ENCODE measurements at regions not wholly inside any gene's neighbourhood (a gene's known extent, or its start where the extent isn't known, plus 50 kb on each side); places are given as distances from the start of the nearest gene placed in this dataset.
A peak's percentile ranks its signal among the peaks of the same experiment; 100 is the strongest.

GRCh38 chr12:116674643-116675183, 63.2 kb downstream of the SPRING1 start:
- ATAC-seq, result peak; percentile 41
- Mint-ChIP-seq H3K27ac (no peak overlapping the region), H3K27me3 (no peaks in the 10 kb centered on the region), H3K4me3 (no peak overlapping the region), H3K4me1 (ENCODE audit: low read depth) (peaks cover 31% of the 10 kb centered on the region), H3K9me3 (no peaks in the 10 kb centered on the region), H3K36me3 (ENCODE audit: low read depth) (no peaks in the 10 kb centered on the region)
- CTCF ChIA-PET, result interaction anchor here (0.8 to 2.6 kb wide), 2 partner anchors 26 to 29 kb away, joined by 3 to 8 read pairs; no protein-coding TSS in a partner anchor
- DNase-seq, result peak; percentile 12
- intact Hi-C loops (cut with micrococcal nuclease), result no loop called here
- POLR2A ChIA-PET, result no interaction called here
- TF ChIP-seq, protein P1, sequence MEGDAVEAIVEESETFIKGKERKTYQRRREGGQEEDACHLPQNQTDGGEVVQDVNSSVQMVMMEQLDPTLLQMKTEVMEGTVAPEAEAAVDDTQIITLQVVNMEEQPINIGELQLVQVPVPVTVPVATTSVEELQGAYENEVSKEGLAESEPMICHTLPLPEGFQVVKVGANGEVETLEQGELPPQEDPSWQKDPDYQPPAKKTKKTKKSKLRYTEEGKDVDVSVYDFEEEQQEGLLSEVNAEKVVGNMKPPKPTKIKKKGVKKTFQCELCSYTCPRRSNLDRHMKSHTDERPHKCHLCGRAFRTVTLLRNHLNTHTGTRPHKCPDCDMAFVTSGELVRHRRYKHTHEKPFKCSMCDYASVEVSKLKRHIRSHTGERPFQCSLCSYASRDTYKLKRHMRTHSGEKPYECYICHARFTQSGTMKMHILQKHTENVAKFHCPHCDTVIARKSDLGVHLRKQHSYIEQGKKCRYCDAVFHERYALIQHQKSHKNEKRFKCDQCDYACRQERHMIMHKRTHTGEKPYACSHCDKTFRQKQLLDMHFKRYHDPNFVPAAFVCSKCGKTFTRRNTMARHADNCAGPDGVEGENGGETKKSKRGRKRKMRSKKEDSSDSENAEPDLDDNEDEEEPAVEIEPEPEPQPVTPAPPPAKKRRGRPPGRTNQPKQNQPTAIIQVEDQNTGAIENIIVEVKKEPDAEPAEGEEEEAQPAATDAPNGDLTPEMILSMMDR (IDR thresholded peaks at IDR 0.05), result no peak

DNA sequence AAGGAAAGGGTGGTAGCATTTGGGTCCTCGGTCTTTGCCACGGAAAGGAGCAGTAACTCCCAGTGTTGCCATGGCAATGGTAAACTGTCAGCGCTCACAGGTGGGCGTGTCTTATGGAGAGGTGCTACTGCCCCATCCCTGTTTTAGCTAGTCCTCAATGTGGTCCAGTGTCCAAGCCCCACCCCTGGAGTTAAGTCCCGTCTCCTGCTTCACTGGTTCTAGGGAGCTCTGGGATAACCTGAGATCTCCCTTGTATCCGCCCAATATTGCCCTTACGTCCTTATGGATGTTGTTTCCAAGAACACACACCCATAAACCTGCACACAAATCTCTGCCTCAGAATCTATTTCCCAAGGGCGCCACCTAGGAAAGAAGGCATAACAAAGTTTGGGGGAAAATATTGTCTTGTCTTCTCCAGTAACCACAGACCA, 64.2 kb downstream of the SPRING1 start:
- H3K27me3 Mint-ChIP-seq, result no peaks in the 10 kb centered on the region
- no peak overlapping the region for H3K4me3 Mint-ChIP-seq
- DNase-seq, result no peak
- TF ChIP-seq, protein P1 (IDR thresholded peaks at IDR 0.05), result no peak
- no peak overlapping the region for H3K27ac Mint-ChIP-seq
- ChIA-PET POLR2A (interaction anchor here (0.7 to 1.0 kb wide), 3 partner anchors 97 to 135 kb away, joined by 3 read pairs; no protein-coding TSS in a partner anchor), CTCF (interaction anchor here (0.8 to 2.6 kb wide), 5 partner anchors 14 to 605 kb away, joined by 3 to 8 read pairs (median 3); no protein-coding TSS in a partner anchor)
- no peak for ATAC-seq
- H3K4me1 Mint-ChIP-seq (ENCODE audit: low read depth), result peaks cover 31% of the 10 kb centered on the region
- H3K9me3 Mint-ChIP-seq, result no peaks in the 10 kb centered on the region
- H3K36me3 Mint-ChIP-seq (ENCODE audit: low read depth), result no peaks in the 10 kb centered on the region
- intact Hi-C loops (cut with micrococcal nuclease), result no loop called here

DNA sequence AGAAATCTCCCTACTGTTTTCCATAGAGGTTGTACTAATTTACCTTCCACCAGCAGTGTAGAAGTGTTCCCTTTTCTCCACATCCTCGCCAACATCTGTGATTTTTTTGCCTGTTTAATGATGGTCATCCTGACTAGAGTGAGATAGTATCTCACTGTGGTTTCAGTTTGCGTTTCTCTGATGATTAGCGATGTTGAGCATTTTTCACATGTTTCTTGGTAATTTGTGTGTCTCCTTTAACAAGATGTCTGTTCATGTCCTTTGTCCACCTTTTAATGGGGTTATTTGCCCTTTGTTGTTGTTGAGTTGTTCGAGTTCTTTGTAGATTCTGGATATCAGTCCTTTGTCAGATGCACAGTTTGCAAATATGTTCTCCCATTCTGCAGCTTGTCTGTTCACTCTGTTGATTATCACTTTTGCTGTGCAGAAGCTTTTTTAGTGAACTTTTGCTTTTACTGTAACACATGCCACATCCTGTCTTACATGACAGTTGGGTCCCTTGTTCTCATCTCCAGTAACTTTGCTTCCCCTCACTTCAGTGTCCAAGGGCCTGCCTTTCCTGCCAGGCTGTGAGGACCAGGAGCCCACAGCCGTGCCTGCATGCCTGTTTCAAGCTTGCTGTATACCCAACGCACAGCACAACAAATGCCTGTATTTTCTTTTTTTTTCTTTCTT, 64.9 kb downstream of the SPRING1 start:
- peak overlapping the region; percentile 55 for H3K27ac Mint-ChIP-seq
- TF ChIP-seq, protein P1 (IDR thresholded peaks at IDR 0.05), result no peak
- DNase-seq (peak; percentile 23), ATAC-seq (peak; percentile 73)
- peaks cover 31% of the 10 kb centered on the region for H3K4me1 Mint-ChIP-seq (ENCODE audit: low read depth)
- CTCF ChIA-PET, result interaction anchor here (1.0 to 2.6 kb wide), 4 partner anchors 15 to 605 kb away, joined by 3 to 8 read pairs (median 4); no protein-coding TSS in a partner anchor
- intact Hi-C loops (cut with micrococcal nuclease), result no loop called here
- H3K36me3 Mint-ChIP-seq (ENCODE audit: low read depth), result no peaks in the 10 kb centered on the region
- H3K9me3 Mint-ChIP-seq, result no peaks in the 10 kb centered on the region
- POLR2A ChIA-PET, result interaction anchor here (0.8 to 1.0 kb wide), 2 partner anchors 98 to 113 kb away, joined by 3 read pairs; no protein-coding TSS in a partner anchor
- H3K27me3 Mint-ChIP-seq, result no peaks in the 10 kb centered on the region
- H3K4me3 Mint-ChIP-seq, result peak overlapping the region; percentile 40

DNA sequence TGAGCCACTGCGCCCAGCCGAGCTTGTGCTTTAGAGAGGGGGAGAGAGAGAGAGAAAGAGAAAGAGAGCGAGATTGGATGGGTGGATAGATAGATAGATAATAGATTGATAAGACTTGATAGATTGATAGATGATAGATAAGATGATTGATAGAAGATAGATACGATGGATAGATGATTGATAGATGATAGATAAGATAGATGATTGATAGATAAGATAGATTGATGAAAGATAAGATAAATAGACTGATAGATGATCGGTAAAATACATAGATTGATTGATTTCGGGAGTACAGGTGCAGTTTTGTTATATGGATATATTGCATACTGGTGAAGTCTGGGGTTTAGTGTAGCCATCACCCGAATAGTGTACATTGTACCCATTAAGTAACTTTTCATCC, 65.9 kb downstream of the SPRING1 start:
- DNase-seq (no peak), ATAC-seq (no peak)
- ChIA-PET POLR2A (interaction anchor here (0.6 kb wide), 1 partner anchor 1935 kb away, joined by 4 read pairs; no protein-coding TSS in a partner anchor), CTCF (no interaction called here)
- H3K27ac Mint-ChIP-seq, result no peak overlapping the region
- no peaks in the 10 kb centered on the region for H3K9me3 Mint-ChIP-seq
- H3K27me3 Mint-ChIP-seq, result no peaks in the 10 kb centered on the region
- TF ChIP-seq, protein P1 (IDR thresholded peaks at IDR 0.05), result no peak
- H3K4me1 Mint-ChIP-seq (ENCODE audit: low read depth), result peaks cover 29% of the 10 kb centered on the region
- intact Hi-C loops (cut with micrococcal nuclease), result no loop called here
- H3K4me3 Mint-ChIP-seq, result no peak overlapping the region
- H3K36me3 Mint-ChIP-seq (ENCODE audit: low read depth), result no peaks in the 10 kb centered on the region

GRCh38 chr12:116670859-116671258, 67.0 kb downstream of the SPRING1 start:
- Mint-ChIP-seq H3K9me3 (no peaks in the 10 kb centered on the region), H3K36me3 (ENCODE audit: low read depth) (no peaks in the 10 kb centered on the region), H3K27me3 (no peaks in the 10 kb centered on the region), H3K27ac (no peak overlapping the region), H3K4me1 (ENCODE audit: low read depth) (peaks cover 24% of the 10 kb centered on the region), H3K4me3 (no peak overlapping the region)
- ChIA-PET CTCF (no interaction called here), POLR2A (no interaction called here)
- no peak for DNase-seq
- intact Hi-C loops (cut with micrococcal nuclease), result no loop called here
- TF ChIP-seq, protein P1 (IDR thresholded peaks at IDR 0.05), result no peak
- no peak for ATAC-seq

Measured in activated CD8-positive, alpha-beta T cell treated with anti-CD3 and anti-CD28 coated beads for 36 hours (primary cell).